K562 (cell line): ENCODE measurements at regions not wholly inside any gene's neighbourhood (a gene's known extent, or its start where the extent isn't known, plus 50 kb on each side); places are given as distances from the start of the nearest gene placed in this dataset.
"Not testable (repeated sequence)": the region's sequence is repeated elsewhere in the genome, so short reads cannot be mapped to it uniquely, and the experiment has no call there.

Experiments used
- CSDE1 ChIP-seq, 2 experiments: fragments of 450-650 bp; IDR thresholded peaks; 2 replicates each; pipeline ENCODE4 v1.6.1; 2016; ENCODE audit warnings: mild to moderate bottlenecking in 1 of 2
- FIP1L1 ChIP-seq: fragments of 200-400 bp; formaldehyde crosslinking; IDR thresholded peaks from 2 replicates; pipeline ENCODE4 v1.6.1; 2018; ENCODE audit warnings: mild to moderate bottlenecking, low read depth, low read length; ENCODE audit not compliant: poor library complexity, severe bottlenecking
- FOXK2 ChIP-seq, 2 experiments: fragments of 450-650 bp; IDR thresholded peaks in 1 of 2; conservative IDR thresholded peaks in 1 of 2; 2 replicates each; pipeline ENCODE4 v1.6.1; 2016; ENCODE audit warnings: low read depth in 2 of 2, mild to moderate bottlenecking in 1 of 2
- SP1 ChIP-seq: sonication (generic); formaldehyde crosslinking; IDR thresholded peaks from 2 replicates; pipeline ENCODE4 v1.8.1; 2022; ENCODE audit warnings: mild to moderate bottlenecking, missing genetic modification reagents
- TF ChIP-seq, protein P1 (sequence below), 3 experiments: IDR thresholded peaks in 2 of 3; conservative IDR thresholded peaks in 1 of 3; 2 replicates each; pipeline ENCODE4 v1.5.1; 2011 to 2012; ENCODE audit warnings: low read length in 3 of 3, mild to moderate bottlenecking in 3 of 3, control low read depth in 2 of 3, improper control_type of control experiment in 1 of 3, inconsistent platforms in 1 of 3, low read depth in 1 of 3, mixed read lengths in 1 of 3, moderate library complexity in 1 of 3; ENCODE audit not compliant: insufficient read depth in 2 of 3
- TF ChIP-seq, protein P2 (sequence below), 2 experiments: fragments of 450-650 bp; formaldehyde crosslinking in 1 of 2; IDR thresholded peaks; 2 replicates each; pipeline versions ENCODE4 v1.4.0 to v1.6.1; 2014 to 2020; ENCODE audit warnings: mild to moderate bottlenecking in 2 of 2, borderline replicate concordance in 1 of 2, low read depth in 1 of 2

DNA sequence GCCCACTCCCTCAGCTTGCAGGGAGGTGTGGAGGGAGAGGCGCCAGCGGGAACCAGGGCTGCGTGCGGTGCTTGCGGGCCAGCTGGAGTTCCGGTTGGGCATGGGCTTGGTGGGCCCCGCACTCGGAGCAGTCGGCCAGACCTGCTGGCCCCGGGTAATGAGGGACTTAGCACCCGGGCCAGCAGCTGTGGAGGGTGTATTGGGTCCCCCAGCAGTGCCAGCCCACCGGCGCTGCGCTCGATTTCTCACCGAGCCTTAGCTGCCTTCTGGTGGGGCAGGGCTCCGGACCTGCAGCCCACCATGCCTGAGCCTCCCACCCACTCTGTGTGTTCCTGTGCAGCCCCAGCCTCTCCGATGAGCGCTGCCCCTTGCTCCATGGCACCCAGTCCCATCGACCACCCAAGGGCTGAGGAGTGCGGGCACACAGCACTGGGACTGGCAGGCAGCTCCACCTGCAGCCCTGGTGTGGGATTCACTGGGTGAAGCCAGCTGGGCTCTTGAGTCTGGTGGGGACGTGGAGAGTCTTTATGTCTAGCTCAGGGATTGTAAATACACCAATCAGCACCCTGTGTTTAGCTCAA, 254.0 kb downstream of the DSC3 start:
- TF ChIP-seq, protein P1, sequence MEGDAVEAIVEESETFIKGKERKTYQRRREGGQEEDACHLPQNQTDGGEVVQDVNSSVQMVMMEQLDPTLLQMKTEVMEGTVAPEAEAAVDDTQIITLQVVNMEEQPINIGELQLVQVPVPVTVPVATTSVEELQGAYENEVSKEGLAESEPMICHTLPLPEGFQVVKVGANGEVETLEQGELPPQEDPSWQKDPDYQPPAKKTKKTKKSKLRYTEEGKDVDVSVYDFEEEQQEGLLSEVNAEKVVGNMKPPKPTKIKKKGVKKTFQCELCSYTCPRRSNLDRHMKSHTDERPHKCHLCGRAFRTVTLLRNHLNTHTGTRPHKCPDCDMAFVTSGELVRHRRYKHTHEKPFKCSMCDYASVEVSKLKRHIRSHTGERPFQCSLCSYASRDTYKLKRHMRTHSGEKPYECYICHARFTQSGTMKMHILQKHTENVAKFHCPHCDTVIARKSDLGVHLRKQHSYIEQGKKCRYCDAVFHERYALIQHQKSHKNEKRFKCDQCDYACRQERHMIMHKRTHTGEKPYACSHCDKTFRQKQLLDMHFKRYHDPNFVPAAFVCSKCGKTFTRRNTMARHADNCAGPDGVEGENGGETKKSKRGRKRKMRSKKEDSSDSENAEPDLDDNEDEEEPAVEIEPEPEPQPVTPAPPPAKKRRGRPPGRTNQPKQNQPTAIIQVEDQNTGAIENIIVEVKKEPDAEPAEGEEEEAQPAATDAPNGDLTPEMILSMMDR (IDR thresholded peaks at IDR 0.05 in 2 of 3, conservative IDR thresholded peaks at IDR 0.05 in 1 of 3; ENCODE audit: insufficient read depth in 2 of 3, low read depth in 1 of 3, low read length in 3 of 3): not testable (repeated sequence)
- TF ChIP-seq, protein P2, sequence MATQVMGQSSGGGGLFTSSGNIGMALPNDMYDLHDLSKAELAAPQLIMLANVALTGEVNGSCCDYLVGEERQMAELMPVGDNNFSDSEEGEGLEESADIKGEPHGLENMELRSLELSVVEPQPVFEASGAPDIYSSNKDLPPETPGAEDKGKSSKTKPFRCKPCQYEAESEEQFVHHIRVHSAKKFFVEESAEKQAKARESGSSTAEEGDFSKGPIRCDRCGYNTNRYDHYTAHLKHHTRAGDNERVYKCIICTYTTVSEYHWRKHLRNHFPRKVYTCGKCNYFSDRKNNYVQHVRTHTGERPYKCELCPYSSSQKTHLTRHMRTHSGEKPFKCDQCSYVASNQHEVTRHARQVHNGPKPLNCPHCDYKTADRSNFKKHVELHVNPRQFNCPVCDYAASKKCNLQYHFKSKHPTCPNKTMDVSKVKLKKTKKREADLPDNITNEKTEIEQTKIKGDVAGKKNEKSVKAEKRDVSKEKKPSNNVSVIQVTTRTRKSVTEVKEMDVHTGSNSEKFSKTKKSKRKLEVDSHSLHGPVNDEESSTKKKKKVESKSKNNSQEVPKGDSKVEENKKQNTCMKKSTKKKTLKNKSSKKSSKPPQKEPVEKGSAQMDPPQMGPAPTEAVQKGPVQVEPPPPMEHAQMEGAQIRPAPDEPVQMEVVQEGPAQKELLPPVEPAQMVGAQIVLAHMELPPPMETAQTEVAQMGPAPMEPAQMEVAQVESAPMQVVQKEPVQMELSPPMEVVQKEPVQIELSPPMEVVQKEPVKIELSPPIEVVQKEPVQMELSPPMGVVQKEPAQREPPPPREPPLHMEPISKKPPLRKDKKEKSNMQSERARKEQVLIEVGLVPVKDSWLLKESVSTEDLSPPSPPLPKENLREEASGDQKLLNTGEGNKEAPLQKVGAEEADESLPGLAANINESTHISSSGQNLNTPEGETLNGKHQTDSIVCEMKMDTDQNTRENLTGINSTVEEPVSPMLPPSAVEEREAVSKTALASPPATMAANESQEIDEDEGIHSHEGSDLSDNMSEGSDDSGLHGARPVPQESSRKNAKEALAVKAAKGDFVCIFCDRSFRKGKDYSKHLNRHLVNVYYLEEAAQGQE (IDR thresholded peaks at IDR 0.05; ENCODE audit: borderline replicate concordance): not testable (repeated sequence)
- TF ChIP-seq, protein P2 (CRISPR knock-in tag; IDR thresholded peaks at IDR 0.05; ENCODE audit: low read depth): not testable (repeated sequence)
- TF ChIP-seq FOXK2 (conservative IDR thresholded peaks at IDR 0.05 in 1 of 2, IDR thresholded peaks at IDR 0.05 in 1 of 2; ENCODE audit: low read depth in 2 of 2); CSDE1 (IDR thresholded peaks at IDR 0.05); SP1 (CRISPR knock-in tag); FIP1L1: not testable (repeated sequence)
